Stomach (tissue), 4 donors: ENCODE measurements at regions not wholly inside any gene's neighbourhood (a gene's known extent, or its start where the extent isn't known, plus 50 kb on each side); places are given as distances from the start of the nearest gene placed in this dataset.

ENCODE experiments used
- EP300 ChIP-seq: sonication (generic); formaldehyde crosslinking; IDR thresholded peaks from one replicate; pipeline ENCODE4 v1.6.1; 2017; ENCODE audit warnings: antibody characterized with exemption
- POLR2A ChIP-seq, 4 donors: fragments of 450-650 bp; IDR thresholded peaks; one replicate each; pipeline ENCODE4 v1.6.1; 2016; ENCODE audit warnings: antibody characterized with exemption in 4 of 4, control low read depth in 2 of 4, mild to moderate bottlenecking in 1 of 4, moderate library complexity in 1 of 4
- POLR2AphosphoS5 ChIP-seq, 3 donors: sonication (generic); formaldehyde crosslinking; IDR thresholded peaks; one replicate each; pipeline ENCODE4 v1.6.1; 2016; ENCODE audit warnings: antibody characterized with exemption in 3 of 3
- TF ChIP-seq, protein P1 (sequence below), 7 experiments: fragments of 450-650 bp in 4 of 7; fragments of 200-600 bp in 3 of 7; sonication (generic) in 3 of 7; IDR thresholded peaks; one replicate each; pipeline ENCODE4 v1.5.1; 2016 to 2019; ENCODE audit warnings: antibody characterized with exemption in 7 of 7, control low read depth in 2 of 7, mild to moderate bottlenecking in 1 of 7

DNA sequence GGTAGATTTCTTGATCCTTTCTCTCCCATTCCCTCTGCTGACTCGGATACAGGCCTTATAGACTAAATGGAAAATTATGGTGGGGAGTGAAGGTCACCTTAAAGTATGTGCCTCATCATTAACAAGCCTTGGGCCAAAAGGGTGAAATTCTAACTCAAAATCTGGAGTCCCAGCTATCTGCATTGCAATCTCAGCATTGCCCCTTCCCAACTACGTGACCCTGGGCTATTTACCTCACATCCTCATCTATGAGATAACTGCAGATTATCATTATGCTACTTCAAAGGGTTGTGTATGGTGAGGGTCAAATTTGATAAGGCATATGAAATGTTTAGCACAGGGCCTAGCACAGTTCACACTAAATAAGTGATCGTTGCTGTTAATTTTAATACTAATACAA lies 147.7 kb downstream of the WNT5A start:
- TF ChIP-seq, protein P1, sequence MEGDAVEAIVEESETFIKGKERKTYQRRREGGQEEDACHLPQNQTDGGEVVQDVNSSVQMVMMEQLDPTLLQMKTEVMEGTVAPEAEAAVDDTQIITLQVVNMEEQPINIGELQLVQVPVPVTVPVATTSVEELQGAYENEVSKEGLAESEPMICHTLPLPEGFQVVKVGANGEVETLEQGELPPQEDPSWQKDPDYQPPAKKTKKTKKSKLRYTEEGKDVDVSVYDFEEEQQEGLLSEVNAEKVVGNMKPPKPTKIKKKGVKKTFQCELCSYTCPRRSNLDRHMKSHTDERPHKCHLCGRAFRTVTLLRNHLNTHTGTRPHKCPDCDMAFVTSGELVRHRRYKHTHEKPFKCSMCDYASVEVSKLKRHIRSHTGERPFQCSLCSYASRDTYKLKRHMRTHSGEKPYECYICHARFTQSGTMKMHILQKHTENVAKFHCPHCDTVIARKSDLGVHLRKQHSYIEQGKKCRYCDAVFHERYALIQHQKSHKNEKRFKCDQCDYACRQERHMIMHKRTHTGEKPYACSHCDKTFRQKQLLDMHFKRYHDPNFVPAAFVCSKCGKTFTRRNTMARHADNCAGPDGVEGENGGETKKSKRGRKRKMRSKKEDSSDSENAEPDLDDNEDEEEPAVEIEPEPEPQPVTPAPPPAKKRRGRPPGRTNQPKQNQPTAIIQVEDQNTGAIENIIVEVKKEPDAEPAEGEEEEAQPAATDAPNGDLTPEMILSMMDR (IDR thresholded peaks at IDR 0.05) = no peak
- TF ChIP-seq POLR2A (IDR thresholded peaks at IDR 0.05) (no peak), EP300 (no peak), POLR2AphosphoS5 (IDR thresholded peaks at IDR 0.05) (no peak)
